HCT116 (cell line): ENCODE measurements at regions not wholly inside any gene's neighbourhood (a gene's known extent, or its start where the extent isn't known, plus 50 kb on each side); places are given as distances from the start of the nearest gene placed in this dataset.

Source experiments
- ATAC-seq: fragments of 200-7000 bp; cut with Tn5 transposase; 2 replicates; pipeline ENCODE4 v1.9.1; 2020; ENCODE audit warnings: mild to moderate bottlenecking, moderate library complexity
- BruUV-seq: library from RNA; stranded (reverse); fragments of 400-500 nt; replicated peaks from 2 replicates; lab custom pipeline; 2021; lab: Mats Ljungman, UMichigan
- CTCF ChIA-PET: fragments of 300-600 bp; sonication (Branson Sonifier 250); formaldehyde crosslinking; loops from one replicate; lab custom pipeline; 2021; ENCODE audit warnings: antibody characterized with exemption; lab: Charles Lee
- POLR2A ChIA-PET: fragments of 300-600, 350-600 bp; sonication (Branson Sonifier 250); formaldehyde crosslinking; loops from one replicate; lab custom pipeline; 2021; ENCODE audit warnings: antibody characterized with exemption; lab: Charles Lee
- RAD21 ChIA-PET, 2 experiments: fragments of 300-600 bp; sonication (Branson Sonifier 250); formaldehyde crosslinking; loops; one replicate each; lab custom pipeline; 2023; ENCODE audit warnings: low total read pairs in 2 of 2; ENCODE audit not compliant: uncharacterized antibody in 2 of 2, unreplicated experiment in 2 of 2, low non-redundant PET in 1 of 2; lab: Charles Lee
- DNase-seq: peaks from one replicate; pipeline ENCODE4 v3.0.0-alpha.2; 2010; ENCODE audit warnings: low read depth, low spot score
- H2AFZ ChIP-seq: fragments of 200-600 bp; shearing (Covaris generic), sonication (generic); 2 replicates; pipeline ENCODE4 v1.6.1; 2017; ENCODE audit warnings: low read depth, mixed run types, mixed read lengths, antibody characterized with exemption, low read length; ENCODE audit not compliant: poor library complexity, severe bottlenecking
- H3K27ac ChIP-seq: 2 replicates; pipeline ENCODE4 v1.5.1; 2012; ENCODE audit warnings: low read depth, low read length
- H3K27me3 ChIP-seq: fragments of 200-600 bp; sonication (generic); 2 replicates; pipeline ENCODE4 v1.6.1; 2016; ENCODE audit warnings: mixed run types, low read length, mixed read lengths; ENCODE audit not compliant: insufficient read depth
- H3K36me3 ChIP-seq, 2 experiments: fragments of 200-500 bp in 1 of 2; fragments of 200-600 bp in 1 of 2; sonication (Bioruptor generic) in 1 of 2; sonication (generic) in 1 of 2; 2 replicates each; pipeline versions ENCODE4 v1.5.1 to v1.6.1; 2014 to 2016; ENCODE audit warnings: low read length in 2 of 2, inconsistent platforms in 1 of 2, mixed read lengths in 1 of 2, mixed run types in 1 of 2; ENCODE audit not compliant: insufficient read depth in 2 of 2, control insufficient read depth in 1 of 2
- H3K4me1 ChIP-seq, 2 experiments: fragments of 200-600 bp in 1 of 2; sonication (generic) in 1 of 2; 2 replicates each; pipeline versions ENCODE4 v1.5.1 to v1.6.1; 2012 to 2017; ENCODE audit warnings: low read length in 2 of 2, inconsistent platforms in 1 of 2, mild to moderate bottlenecking in 1 of 2, mixed read lengths in 1 of 2, mixed run types in 1 of 2, moderate library complexity in 1 of 2; ENCODE audit not compliant: insufficient read depth in 2 of 2, control insufficient read depth in 1 of 2
- H3K4me2 ChIP-seq: fragments of 200-600 bp; sonication (generic); 2 replicates; pipeline ENCODE4 v1.6.1; 2017; ENCODE audit warnings: mixed run types, low read length, mixed read lengths
- H3K4me3 ChIP-seq, 2 experiments: fragments of 200-600 bp in 1 of 2; sonication (generic) in 1 of 2; replicated peaks in 1 of 2; 2 replicates each; pipeline ENCODE4 v1.5.1; 2011 to 2016; ENCODE audit warnings: low read length in 2 of 2, control low read depth in 1 of 2, low read depth in 1 of 2, mild to moderate bottlenecking in 1 of 2, mixed read lengths in 1 of 2, mixed run types in 1 of 2
- H3K79me2 ChIP-seq: fragments of 200-600 bp; sonication (generic); 2 replicates; pipeline ENCODE4 v1.6.1; 2017; ENCODE audit warnings: mild to moderate bottlenecking, mixed run types, low read length, moderate library complexity, mixed read lengths; ENCODE audit not compliant: insufficient read depth
- H3K9ac ChIP-seq: fragments of 200-600 bp; sonication (generic); 2 replicates; pipeline ENCODE4 v1.6.1; 2016; ENCODE audit warnings: low read length, mixed read lengths
- H3K9me2 ChIP-seq: fragments of 200-600 bp; sonication (generic), shearing (Covaris generic); 2 replicates; pipeline ENCODE4 v1.6.1; 2017; ENCODE audit warnings: mixed run types, mild to moderate bottlenecking, moderate library complexity; ENCODE audit not compliant: insufficient read depth
- H3K9me3 ChIP-seq, 2 experiments: fragments of 200-500 bp in 1 of 2; fragments of 200-600 bp in 1 of 2; sonication (Bioruptor generic) in 1 of 2; sonication (generic) in 1 of 2; 2 replicates each; pipeline ENCODE4 v1.6.1; 2014 to 2017; ENCODE audit warnings: low read length in 2 of 2, mixed read lengths in 2 of 2, inconsistent platforms in 1 of 2, low read depth in 1 of 2, mild to moderate bottlenecking in 1 of 2, mixed run types in 1 of 2, moderate library complexity in 1 of 2; ENCODE audit not compliant: control insufficient read depth in 1 of 2, insufficient read depth in 1 of 2
- H4K20me1 ChIP-seq: fragments of 200-600 bp; sonication (generic), shearing (Covaris generic); 2 replicates; pipeline ENCODE4 v1.6.1; 2017; ENCODE audit warnings: mixed run types, mild to moderate bottlenecking, moderate library complexity; ENCODE audit not compliant: insufficient read depth
- ATF3 ChIP-seq: IDR thresholded peaks from 2 replicates; pipeline ENCODE4 v1.6.1; 2012
- CBX3 ChIP-seq: IDR thresholded peaks from 2 replicates; pipeline ENCODE4 v1.6.1; 2012; ENCODE audit warnings: low read depth
- CEBPB ChIP-seq: IDR thresholded peaks from 2 replicates; pipeline ENCODE4 v1.6.1; 2012; ENCODE audit warnings: low read depth
- EGR1 ChIP-seq: IDR thresholded peaks from 2 replicates; pipeline ENCODE4 v1.6.1; 2012; ENCODE audit warnings: low read depth
- ELF1 ChIP-seq: IDR thresholded peaks from 2 replicates; pipeline ENCODE4 v1.6.1; 2012; ENCODE audit warnings: low read depth, borderline replicate concordance
- EZH2 ChIP-seq: fragments of 200-600 bp; sonication (generic); IDR thresholded peaks from 2 replicates; pipeline ENCODE4 v1.6.1; 2017; ENCODE audit warnings: antibody characterized with exemption, mixed run types
- EZH2phosphoT487 ChIP-seq: fragments of 200-600 bp; IDR thresholded peaks from 2 replicates; pipeline ENCODE4 v1.6.1; 2018; ENCODE audit warnings: antibody characterized with exemption, borderline replicate concordance
- JUND ChIP-seq: IDR thresholded peaks from 2 replicates; pipeline ENCODE4 v1.6.1; 2012
- POLR2A ChIP-seq: IDR thresholded peaks from 2 replicates; pipeline ENCODE4 v1.7.0; 2011; ENCODE audit warnings: borderline replicate concordance; ENCODE audit not compliant: insufficient read depth, insufficient read length; ENCODE audit errors: extremely low read depth
- RAD21 ChIP-seq: IDR thresholded peaks from 2 replicates; pipeline ENCODE4 v1.6.1; 2012; ENCODE audit warnings: low read depth, mild to moderate bottlenecking
- SIN3A ChIP-seq: IDR thresholded peaks from 2 replicates; pipeline ENCODE4 v1.6.1; 2012; ENCODE audit warnings: low read depth
- SRF ChIP-seq: IDR thresholded peaks from 2 replicates; pipeline ENCODE4 v1.6.1; 2012; ENCODE audit warnings: low read depth
- TCF7L2 ChIP-seq: IDR thresholded peaks from 2 replicates; pipeline ENCODE4 v1.7.0; 2011; ENCODE audit warnings: borderline replicate concordance, inconsistent platforms; ENCODE audit not compliant: insufficient read depth, insufficient read length; ENCODE audit errors: extremely low read depth
- YY1 ChIP-seq: IDR thresholded peaks from 2 replicates; pipeline ENCODE4 v1.6.1; 2011; ENCODE audit warnings: low read length, low read depth, moderate library complexity, mild to moderate bottlenecking; ENCODE audit not compliant: insufficient replicate concordance; ENCODE audit errors: extremely low read depth
- ZFX ChIP-seq: fragments of 450-650 bp; IDR thresholded peaks from 2 replicates; pipeline ENCODE4 v1.6.1; 2017
- ZNF274 ChIP-seq: fragments of 200-500 bp; sonication (Bioruptor generic); IDR thresholded peaks from 2 replicates; pipeline ENCODE4 v1.6.1; 2014; ENCODE audit warnings: mild to moderate bottlenecking, low read depth, low read length, inconsistent platforms
- intact Hi-C: fragments of 100-400 bp; cut with micrococcal nuclease; formaldehyde crosslinking; loops from 2 replicates; pipeline ENCODE4 v1.10.0; 2022
- TF ChIP-seq, protein P1 (sequence below), 3 experiments: fragments of 200-600 bp in 1 of 3; sonication (generic) in 1 of 3; IDR thresholded peaks in 2 of 3; conservative IDR thresholded peaks in 1 of 3; 2 replicates each; pipeline ENCODE4 v1.5.1; 2012 to 2017; ENCODE audit warnings: low read depth in 2 of 3, low read length in 2 of 3, antibody characterized with exemption in 1 of 3, borderline replicate concordance in 1 of 3, control low read depth in 1 of 3, mild to moderate bottlenecking in 1 of 3, mixed read lengths in 1 of 3, mixed run types in 1 of 3, moderate library complexity in 1 of 3; ENCODE audit not compliant: insufficient read depth in 1 of 3
- TF ChIP-seq, protein P2 (sequence below): IDR thresholded peaks from 2 replicates; pipeline ENCODE4 v1.6.1; 2012; ENCODE audit warnings: low read depth

DNA sequence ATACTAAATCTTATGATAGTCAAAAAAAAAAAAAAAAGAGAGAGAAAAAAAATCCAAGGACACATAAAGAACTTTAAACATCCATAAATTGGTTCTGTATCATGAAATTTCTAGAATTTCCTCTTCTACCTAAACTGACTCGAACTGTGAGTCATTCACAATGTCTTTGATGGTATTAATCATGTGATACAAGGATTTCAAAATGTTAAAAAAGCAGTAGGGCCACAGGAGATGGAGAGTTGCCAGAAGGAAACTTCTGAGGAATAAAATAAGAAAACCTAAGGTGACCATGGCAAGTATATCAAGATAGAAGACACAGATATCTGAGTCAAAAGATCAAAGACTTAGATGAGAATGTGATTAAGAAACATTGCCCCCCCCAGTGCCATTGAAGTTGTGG is 1320.9 kb upstream of the FLRT2 start:
- CTCF ChIA-PET: no interaction called here
- no TSS peak for BruUV-seq

More for the DNA sequence above, 1320.9 kb upstream of the FLRT2 start:
- Histone ChIP-seq H3K9ac (no peak overlapping the region), H3K79me2 (no peaks in the 10 kb centered on the region), H3K9me3 (peaks cover 7 to 15% of the 10 kb centered on the region in 2 experiments; a peak in 2 of 4 replicates), H3K27me3 (no peaks in the 10 kb centered on the region), H3K36me3 (no peaks in the 10 kb centered on the region), H3K9me2 (no peaks in the 10 kb centered on the region), H2AFZ (no peak overlapping the region), H3K4me1 (no peaks in the 10 kb centered on the region), H4K20me1 (no peaks in the 10 kb centered on the region), H3K4me3 (no peak overlapping the region), H3K27ac (no peak overlapping the region), H3K4me2 (no peak overlapping the region)
- ChIA-PET RAD21 (no interaction called here), POLR2A (no interaction called here)
- intact Hi-C loops: no loop called here
- no peak for ATAC-seq
- TF ChIP-seq CBX3: no peak
- no peak for TF ChIP-seq SRF
- TF ChIP-seq EGR1: no peak
- TF ChIP-seq YY1: no peak
- TF ChIP-seq ZFX: no peak
- TF ChIP-seq JUND: no peak
- no peak for TF ChIP-seq ATF3
- TF ChIP-seq SIN3A: no peak
- TF ChIP-seq, protein P1, sequence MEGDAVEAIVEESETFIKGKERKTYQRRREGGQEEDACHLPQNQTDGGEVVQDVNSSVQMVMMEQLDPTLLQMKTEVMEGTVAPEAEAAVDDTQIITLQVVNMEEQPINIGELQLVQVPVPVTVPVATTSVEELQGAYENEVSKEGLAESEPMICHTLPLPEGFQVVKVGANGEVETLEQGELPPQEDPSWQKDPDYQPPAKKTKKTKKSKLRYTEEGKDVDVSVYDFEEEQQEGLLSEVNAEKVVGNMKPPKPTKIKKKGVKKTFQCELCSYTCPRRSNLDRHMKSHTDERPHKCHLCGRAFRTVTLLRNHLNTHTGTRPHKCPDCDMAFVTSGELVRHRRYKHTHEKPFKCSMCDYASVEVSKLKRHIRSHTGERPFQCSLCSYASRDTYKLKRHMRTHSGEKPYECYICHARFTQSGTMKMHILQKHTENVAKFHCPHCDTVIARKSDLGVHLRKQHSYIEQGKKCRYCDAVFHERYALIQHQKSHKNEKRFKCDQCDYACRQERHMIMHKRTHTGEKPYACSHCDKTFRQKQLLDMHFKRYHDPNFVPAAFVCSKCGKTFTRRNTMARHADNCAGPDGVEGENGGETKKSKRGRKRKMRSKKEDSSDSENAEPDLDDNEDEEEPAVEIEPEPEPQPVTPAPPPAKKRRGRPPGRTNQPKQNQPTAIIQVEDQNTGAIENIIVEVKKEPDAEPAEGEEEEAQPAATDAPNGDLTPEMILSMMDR (IDR thresholded peaks at IDR 0.05 in 2 of 3, conservative IDR thresholded peaks at IDR 0.05 in 1 of 3; ENCODE audit: borderline replicate concordance in 1 of 3, insufficient read depth in 1 of 3, low read depth in 2 of 3, low read length in 2 of 3): no peak
- TF ChIP-seq POLR2A: no peak
- TF ChIP-seq EZH2phosphoT487: no peak
- no peak for TF ChIP-seq RAD21
- no peak for TF ChIP-seq TCF7L2
- no peak for TF ChIP-seq CEBPB
- no peak for TF ChIP-seq ELF1
- no peak for TF ChIP-seq ZNF274
- TF ChIP-seq EZH2: no peak
- TF ChIP-seq, protein P2, sequence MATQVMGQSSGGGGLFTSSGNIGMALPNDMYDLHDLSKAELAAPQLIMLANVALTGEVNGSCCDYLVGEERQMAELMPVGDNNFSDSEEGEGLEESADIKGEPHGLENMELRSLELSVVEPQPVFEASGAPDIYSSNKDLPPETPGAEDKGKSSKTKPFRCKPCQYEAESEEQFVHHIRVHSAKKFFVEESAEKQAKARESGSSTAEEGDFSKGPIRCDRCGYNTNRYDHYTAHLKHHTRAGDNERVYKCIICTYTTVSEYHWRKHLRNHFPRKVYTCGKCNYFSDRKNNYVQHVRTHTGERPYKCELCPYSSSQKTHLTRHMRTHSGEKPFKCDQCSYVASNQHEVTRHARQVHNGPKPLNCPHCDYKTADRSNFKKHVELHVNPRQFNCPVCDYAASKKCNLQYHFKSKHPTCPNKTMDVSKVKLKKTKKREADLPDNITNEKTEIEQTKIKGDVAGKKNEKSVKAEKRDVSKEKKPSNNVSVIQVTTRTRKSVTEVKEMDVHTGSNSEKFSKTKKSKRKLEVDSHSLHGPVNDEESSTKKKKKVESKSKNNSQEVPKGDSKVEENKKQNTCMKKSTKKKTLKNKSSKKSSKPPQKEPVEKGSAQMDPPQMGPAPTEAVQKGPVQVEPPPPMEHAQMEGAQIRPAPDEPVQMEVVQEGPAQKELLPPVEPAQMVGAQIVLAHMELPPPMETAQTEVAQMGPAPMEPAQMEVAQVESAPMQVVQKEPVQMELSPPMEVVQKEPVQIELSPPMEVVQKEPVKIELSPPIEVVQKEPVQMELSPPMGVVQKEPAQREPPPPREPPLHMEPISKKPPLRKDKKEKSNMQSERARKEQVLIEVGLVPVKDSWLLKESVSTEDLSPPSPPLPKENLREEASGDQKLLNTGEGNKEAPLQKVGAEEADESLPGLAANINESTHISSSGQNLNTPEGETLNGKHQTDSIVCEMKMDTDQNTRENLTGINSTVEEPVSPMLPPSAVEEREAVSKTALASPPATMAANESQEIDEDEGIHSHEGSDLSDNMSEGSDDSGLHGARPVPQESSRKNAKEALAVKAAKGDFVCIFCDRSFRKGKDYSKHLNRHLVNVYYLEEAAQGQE: no peak
- DNase-seq: no peak
